B cell (primary cell): ENCODE measurements at regions not wholly inside any gene's neighbourhood (a gene's known extent, or its start where the extent isn't known, plus 50 kb on each side); places are given as distances from the start of the nearest gene placed in this dataset.

Experiments
- EZH2 ChIP-seq: IDR thresholded peaks from 2 replicates; pipeline ENCODE4 v1.6.1; 2012; ENCODE audit warnings: borderline replicate concordance, low read depth, mild to moderate bottlenecking, moderate library complexity, low read length; ENCODE audit not compliant: insufficient read depth, poor library complexity, severe bottlenecking
- TF ChIP-seq, protein P1 (sequence below): fragments of 200-600 bp; IDR thresholded peaks from one replicate; pipeline ENCODE4 v1.8.0; 2022; ENCODE audit warnings: antibody characterized with exemption, mild to moderate bottlenecking

DNA sequence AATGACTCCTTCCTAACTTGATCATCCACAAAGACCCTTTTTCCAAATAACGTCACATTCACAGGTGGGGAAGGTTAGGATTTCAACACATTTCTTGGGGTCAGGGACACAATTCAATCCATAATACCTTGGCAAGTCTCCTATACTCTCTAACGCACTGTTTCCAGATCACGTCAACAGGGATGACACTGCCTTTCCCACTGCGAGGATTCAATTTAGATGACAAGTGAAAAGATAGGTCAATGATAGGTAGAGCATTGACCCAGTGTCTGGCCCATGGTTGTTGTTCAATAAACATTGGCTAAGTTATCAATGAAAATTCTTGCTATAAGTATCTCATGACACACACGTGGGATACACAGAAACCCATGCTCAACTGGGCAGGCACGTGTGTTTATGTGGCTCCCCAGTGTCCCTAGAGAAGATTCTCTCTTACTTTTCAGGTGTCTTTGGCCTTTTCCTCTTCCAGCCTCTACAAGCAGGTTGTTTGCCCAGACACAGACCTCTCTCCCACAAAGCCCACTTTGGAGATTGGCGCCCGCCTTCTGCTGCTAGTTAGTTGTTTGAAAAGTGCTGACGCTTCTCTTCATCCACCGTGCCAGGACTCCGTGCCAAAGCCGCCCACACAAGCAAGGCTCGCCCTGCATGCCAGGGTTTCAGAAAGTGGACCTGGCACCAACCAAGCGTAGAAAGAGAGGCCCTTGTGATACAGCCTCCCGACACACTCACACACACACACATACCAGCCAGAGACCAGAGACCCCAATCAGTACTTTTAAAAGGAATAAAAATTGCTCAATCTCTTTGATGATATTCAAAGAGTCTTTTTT, 594.5 kb downstream of the BNC2 start:
- TF ChIP-seq, protein P1, sequence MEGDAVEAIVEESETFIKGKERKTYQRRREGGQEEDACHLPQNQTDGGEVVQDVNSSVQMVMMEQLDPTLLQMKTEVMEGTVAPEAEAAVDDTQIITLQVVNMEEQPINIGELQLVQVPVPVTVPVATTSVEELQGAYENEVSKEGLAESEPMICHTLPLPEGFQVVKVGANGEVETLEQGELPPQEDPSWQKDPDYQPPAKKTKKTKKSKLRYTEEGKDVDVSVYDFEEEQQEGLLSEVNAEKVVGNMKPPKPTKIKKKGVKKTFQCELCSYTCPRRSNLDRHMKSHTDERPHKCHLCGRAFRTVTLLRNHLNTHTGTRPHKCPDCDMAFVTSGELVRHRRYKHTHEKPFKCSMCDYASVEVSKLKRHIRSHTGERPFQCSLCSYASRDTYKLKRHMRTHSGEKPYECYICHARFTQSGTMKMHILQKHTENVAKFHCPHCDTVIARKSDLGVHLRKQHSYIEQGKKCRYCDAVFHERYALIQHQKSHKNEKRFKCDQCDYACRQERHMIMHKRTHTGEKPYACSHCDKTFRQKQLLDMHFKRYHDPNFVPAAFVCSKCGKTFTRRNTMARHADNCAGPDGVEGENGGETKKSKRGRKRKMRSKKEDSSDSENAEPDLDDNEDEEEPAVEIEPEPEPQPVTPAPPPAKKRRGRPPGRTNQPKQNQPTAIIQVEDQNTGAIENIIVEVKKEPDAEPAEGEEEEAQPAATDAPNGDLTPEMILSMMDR = no peak
- TF ChIP-seq EZH2 = no peak
